A673 (cell line): ENCODE measurements at regions not wholly inside any gene's neighbourhood (a gene's known extent, or its start where the extent isn't known, plus 50 kb on each side); places are given as distances from the start of the nearest gene placed in this dataset.

Experiments
- EZH2 ChIP-seq: fragments of 200-600 bp; sonication (generic); IDR thresholded peaks from 2 replicates; pipeline ENCODE4 v1.6.1; 2017; ENCODE audit warnings: borderline replicate concordance, low read depth, mild to moderate bottlenecking, mixed read lengths, antibody characterized with exemption, low read length; ENCODE audit not compliant: poor library complexity, severe bottlenecking
- TF ChIP-seq, protein P1 (sequence below): fragments of 300-800, 200-600 bp; sonication (generic); conservative IDR thresholded peaks from 2 replicates; pipeline ENCODE4 v1.5.1; 2017; ENCODE audit warnings: low read depth, mild to moderate bottlenecking, antibody characterized with exemption, low read length, moderate library complexity, mixed read lengths

DNA sequence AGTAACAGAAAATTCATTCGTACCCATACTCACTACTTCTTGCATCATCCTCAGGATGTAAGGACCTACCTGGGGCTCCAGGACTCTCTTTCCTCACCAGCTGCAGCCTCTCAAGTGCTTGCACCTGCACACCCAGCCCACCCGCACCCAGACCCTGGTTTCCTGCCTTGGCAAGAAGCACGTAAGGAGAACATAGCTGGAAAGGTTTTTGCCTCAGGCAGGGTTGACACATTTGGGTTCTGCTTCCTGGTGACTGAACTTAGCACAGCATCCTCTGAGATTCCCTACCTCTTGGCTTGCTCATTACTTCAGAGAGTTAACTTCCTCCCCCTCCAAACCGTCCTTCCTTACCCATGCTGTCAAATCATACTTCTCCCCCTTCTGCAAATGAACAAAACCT, 556.9 kb downstream of the CD83 start:
- no peak for TF ChIP-seq EZH2
- TF ChIP-seq, protein P1, sequence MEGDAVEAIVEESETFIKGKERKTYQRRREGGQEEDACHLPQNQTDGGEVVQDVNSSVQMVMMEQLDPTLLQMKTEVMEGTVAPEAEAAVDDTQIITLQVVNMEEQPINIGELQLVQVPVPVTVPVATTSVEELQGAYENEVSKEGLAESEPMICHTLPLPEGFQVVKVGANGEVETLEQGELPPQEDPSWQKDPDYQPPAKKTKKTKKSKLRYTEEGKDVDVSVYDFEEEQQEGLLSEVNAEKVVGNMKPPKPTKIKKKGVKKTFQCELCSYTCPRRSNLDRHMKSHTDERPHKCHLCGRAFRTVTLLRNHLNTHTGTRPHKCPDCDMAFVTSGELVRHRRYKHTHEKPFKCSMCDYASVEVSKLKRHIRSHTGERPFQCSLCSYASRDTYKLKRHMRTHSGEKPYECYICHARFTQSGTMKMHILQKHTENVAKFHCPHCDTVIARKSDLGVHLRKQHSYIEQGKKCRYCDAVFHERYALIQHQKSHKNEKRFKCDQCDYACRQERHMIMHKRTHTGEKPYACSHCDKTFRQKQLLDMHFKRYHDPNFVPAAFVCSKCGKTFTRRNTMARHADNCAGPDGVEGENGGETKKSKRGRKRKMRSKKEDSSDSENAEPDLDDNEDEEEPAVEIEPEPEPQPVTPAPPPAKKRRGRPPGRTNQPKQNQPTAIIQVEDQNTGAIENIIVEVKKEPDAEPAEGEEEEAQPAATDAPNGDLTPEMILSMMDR: no peak
